Caco-2 (cell line): ENCODE measurements at regions not wholly inside any gene's neighbourhood (a gene's known extent, or its start where the extent isn't known, plus 50 kb on each side); places are given as distances from the start of the nearest gene placed in this dataset.

ENCODE experiments used
- BruUV-seq: library from RNA; stranded (reverse); fragments of 400-500 nt; replicated peaks from 2 replicates; lab custom pipeline; 2021; lab: Mats Ljungman, UMichigan
- CTCF ChIA-PET: fragments of 300-600 bp; sonication (Branson Sonifier 250); formaldehyde crosslinking; loops from one replicate; lab custom pipeline; 2022; ENCODE audit warnings: antibody characterized with exemption; lab: Charles Lee
- POLR2A ChIA-PET: fragments of 300-600 bp; sonication (Branson Sonifier 250); formaldehyde crosslinking; loops from one replicate; lab custom pipeline; 2022; ENCODE audit warnings: antibody characterized with exemption; lab: Charles Lee
- DNase-seq, 2 experiments: peaks; one replicate each; pipeline versions ENCODE4 v3.0.0 to v3.0.0-alpha.2; 2020 to 2022
- H3K27me3 ChIP-seq: replicated peaks from 2 replicates; pipeline ENCODE4 v1.6.0; 2011; ENCODE audit warnings: low read length; ENCODE audit not compliant: control insufficient read depth, insufficient read depth
- H3K36me3 ChIP-seq: 2 replicates; pipeline ENCODE4 v1.5.1; 2011; ENCODE audit warnings: low read length; ENCODE audit not compliant: control insufficient read depth, insufficient read depth
- H3K4me1 ChIP-seq: fragments of 250-450 bp; sonication (Bioruptor Pico); 2 replicates; pipeline ENCODE4 v1.5.1; 2020; ENCODE audit warnings: mild to moderate bottlenecking
- H3K4me3 ChIP-seq: 2 replicates; pipeline ENCODE4 v1.5.1; 2011; ENCODE audit warnings: low read depth, mild to moderate bottlenecking, control low read depth, low read length
- H3K9me3 ChIP-seq: fragments of 250-450 bp; sonication (Bioruptor Pico); 2 replicates; pipeline ENCODE4 v1.5.1; 2020; ENCODE audit warnings: mild to moderate bottlenecking, moderate library complexity
- H3K27ac Mint-ChIP-seq: one replicate; pipeline ENCODE4 v1.8.0; 2022; ENCODE audit warnings: mixed read lengths; ENCODE audit not compliant: unreplicated experiment
- H3K27me3 Mint-ChIP-seq: one replicate; pipeline ENCODE4 v1.8.0; 2022; ENCODE audit warnings: mixed read lengths; ENCODE audit not compliant: insufficient read depth, unreplicated experiment
- H3K36me3 Mint-ChIP-seq: one replicate; pipeline ENCODE4 v1.8.0; 2022; ENCODE audit warnings: mild to moderate bottlenecking, mixed read lengths; ENCODE audit not compliant: insufficient read depth, unreplicated experiment
- H3K4me1 Mint-ChIP-seq: one replicate; pipeline ENCODE4 v1.8.0; 2022; ENCODE audit warnings: low read depth, mixed read lengths; ENCODE audit not compliant: unreplicated experiment
- H3K4me3 Mint-ChIP-seq: one replicate; pipeline ENCODE4 v1.8.0; 2022; ENCODE audit warnings: mild to moderate bottlenecking, moderate library complexity, mixed read lengths; ENCODE audit not compliant: unreplicated experiment
- H3K9me3 Mint-ChIP-seq: one replicate; pipeline ENCODE4 v1.8.0; 2022; ENCODE audit warnings: mixed read lengths; ENCODE audit not compliant: unreplicated experiment
- intact Hi-C: fragments of 100-400 bp; cut with micrococcal nuclease; formaldehyde crosslinking; loops from one replicate; pipeline ENCODE4 v1.10.0; 2022; ENCODE audit not compliant: unreplicated experiment
- TF ChIP-seq, protein P1 (sequence below), 2 experiments: fragments of 200-600 bp in 1 of 2; IDR thresholded peaks; 1 replicate in 1 of 2; 2 replicates in 1 of 2; pipeline versions ENCODE4 v1.5.1 to v1.8.0; 2011 to 2022; ENCODE audit warnings: antibody characterized with exemption in 1 of 2, control low read depth in 1 of 2, inconsistent platforms in 1 of 2, low read depth in 1 of 2, low read length in 1 of 2, mild to moderate bottlenecking in 1 of 2, moderate library complexity in 1 of 2; ENCODE audit not compliant: insufficient read depth in 1 of 2, severe bottlenecking in 1 of 2, unreplicated experiment in 1 of 2

- Histone ChIP-seq H3K36me3 (no peaks in the 10 kb centered on the region), H3K4me1 (no peaks in the 10 kb centered on the region), H3K9me3 (no peaks in the 10 kb centered on the region), H3K27me3 (no peaks in the 10 kb centered on the region), H3K4me3 (no peak overlapping the region)
- H3K27ac Mint-ChIP-seq = no peak overlapping the region
- H3K4me1 Mint-ChIP-seq = no peaks in the 10 kb centered on the region
- no peaks in the 10 kb centered on the region for H3K9me3 Mint-ChIP-seq
- H3K27me3 Mint-ChIP-seq = peaks cover 13% of the 10 kb centered on the region
- ChIA-PET CTCF (no interaction called here), POLR2A (no interaction called here)
- TF ChIP-seq, protein P1, sequence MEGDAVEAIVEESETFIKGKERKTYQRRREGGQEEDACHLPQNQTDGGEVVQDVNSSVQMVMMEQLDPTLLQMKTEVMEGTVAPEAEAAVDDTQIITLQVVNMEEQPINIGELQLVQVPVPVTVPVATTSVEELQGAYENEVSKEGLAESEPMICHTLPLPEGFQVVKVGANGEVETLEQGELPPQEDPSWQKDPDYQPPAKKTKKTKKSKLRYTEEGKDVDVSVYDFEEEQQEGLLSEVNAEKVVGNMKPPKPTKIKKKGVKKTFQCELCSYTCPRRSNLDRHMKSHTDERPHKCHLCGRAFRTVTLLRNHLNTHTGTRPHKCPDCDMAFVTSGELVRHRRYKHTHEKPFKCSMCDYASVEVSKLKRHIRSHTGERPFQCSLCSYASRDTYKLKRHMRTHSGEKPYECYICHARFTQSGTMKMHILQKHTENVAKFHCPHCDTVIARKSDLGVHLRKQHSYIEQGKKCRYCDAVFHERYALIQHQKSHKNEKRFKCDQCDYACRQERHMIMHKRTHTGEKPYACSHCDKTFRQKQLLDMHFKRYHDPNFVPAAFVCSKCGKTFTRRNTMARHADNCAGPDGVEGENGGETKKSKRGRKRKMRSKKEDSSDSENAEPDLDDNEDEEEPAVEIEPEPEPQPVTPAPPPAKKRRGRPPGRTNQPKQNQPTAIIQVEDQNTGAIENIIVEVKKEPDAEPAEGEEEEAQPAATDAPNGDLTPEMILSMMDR (IDR thresholded peaks at IDR 0.05; ENCODE audit: insufficient read depth in 1 of 2, low read depth in 1 of 2, low read length in 1 of 2, severe bottlenecking in 1 of 2, unreplicated experiment in 1 of 2) = no peak
- DNase-seq = no peak
- H3K4me3 Mint-ChIP-seq = no peak overlapping the region
- BruUV-seq = no TSS peak
- intact Hi-C loops = no loop called here
- no peaks in the 10 kb centered on the region for H3K36me3 Mint-ChIP-seq
Observed at GRCh38 chr9:38299856-38300255, 92.6 kb upstream of the ALDH1B1 start.

GRCh38 chr9:38298904-38299303, 93.6 kb upstream of the ALDH1B1 start:
- Mint-ChIP-seq H3K4me3 (no peak overlapping the region), H3K27ac (no peak overlapping the region), H3K36me3 (no peaks in the 10 kb centered on the region), H3K9me3 (no peaks in the 10 kb centered on the region), H3K4me1 (no peaks in the 10 kb centered on the region), H3K27me3 (peaks cover 13% of the 10 kb centered on the region)
- ChIA-PET POLR2A (no interaction called here), CTCF (no interaction called here)
- H3K4me3 ChIP-seq = no peak overlapping the region
- intact Hi-C loops = no loop called here
- TF ChIP-seq, protein P1 (IDR thresholded peaks at IDR 0.05; ENCODE audit: insufficient read depth in 1 of 2, low read depth in 1 of 2, low read length in 1 of 2, severe bottlenecking in 1 of 2, unreplicated experiment in 1 of 2) = no peak
- no peaks in the 10 kb centered on the region for H3K9me3 ChIP-seq
- DNase-seq = no peak
- H3K27me3 ChIP-seq = no peaks in the 10 kb centered on the region
- H3K4me1 ChIP-seq = no peaks in the 10 kb centered on the region
- no peaks in the 10 kb centered on the region for H3K36me3 ChIP-seq
- BruUV-seq = no TSS peak

GRCh38 chr9:38298503-38298902, 94.0 kb upstream of the ALDH1B1 start:
- no peak for DNase-seq
- Histone ChIP-seq H3K9me3 (no peaks in the 10 kb centered on the region), H3K27me3 (no peaks in the 10 kb centered on the region), H3K4me3 (no peak overlapping the region), H3K4me1 (no peaks in the 10 kb centered on the region), H3K36me3 (no peaks in the 10 kb centered on the region)
- BruUV-seq = no TSS peak
- Mint-ChIP-seq H3K4me3 (no peak overlapping the region), H3K9me3 (no peaks in the 10 kb centered on the region), H3K4me1 (no peaks in the 10 kb centered on the region), H3K27ac (no peak overlapping the region), H3K36me3 (no peaks in the 10 kb centered on the region), H3K27me3 (peaks cover 13% of the 10 kb centered on the region)
- intact Hi-C loops = no loop called here
- CTCF ChIA-PET = no interaction called here
- POLR2A ChIA-PET = no interaction called here
- TF ChIP-seq, protein P1 (IDR thresholded peaks at IDR 0.05; ENCODE audit: insufficient read depth in 1 of 2, low read depth in 1 of 2, low read length in 1 of 2, severe bottlenecking in 1 of 2, unreplicated experiment in 1 of 2) = no peak
